ENCODE measurements at regions not wholly inside any gene's neighbourhood (a gene's known extent, or its start where the extent isn't known, plus 50 kb on each side); places are given as distances from the start of the nearest gene placed in this dataset.

DNA sequence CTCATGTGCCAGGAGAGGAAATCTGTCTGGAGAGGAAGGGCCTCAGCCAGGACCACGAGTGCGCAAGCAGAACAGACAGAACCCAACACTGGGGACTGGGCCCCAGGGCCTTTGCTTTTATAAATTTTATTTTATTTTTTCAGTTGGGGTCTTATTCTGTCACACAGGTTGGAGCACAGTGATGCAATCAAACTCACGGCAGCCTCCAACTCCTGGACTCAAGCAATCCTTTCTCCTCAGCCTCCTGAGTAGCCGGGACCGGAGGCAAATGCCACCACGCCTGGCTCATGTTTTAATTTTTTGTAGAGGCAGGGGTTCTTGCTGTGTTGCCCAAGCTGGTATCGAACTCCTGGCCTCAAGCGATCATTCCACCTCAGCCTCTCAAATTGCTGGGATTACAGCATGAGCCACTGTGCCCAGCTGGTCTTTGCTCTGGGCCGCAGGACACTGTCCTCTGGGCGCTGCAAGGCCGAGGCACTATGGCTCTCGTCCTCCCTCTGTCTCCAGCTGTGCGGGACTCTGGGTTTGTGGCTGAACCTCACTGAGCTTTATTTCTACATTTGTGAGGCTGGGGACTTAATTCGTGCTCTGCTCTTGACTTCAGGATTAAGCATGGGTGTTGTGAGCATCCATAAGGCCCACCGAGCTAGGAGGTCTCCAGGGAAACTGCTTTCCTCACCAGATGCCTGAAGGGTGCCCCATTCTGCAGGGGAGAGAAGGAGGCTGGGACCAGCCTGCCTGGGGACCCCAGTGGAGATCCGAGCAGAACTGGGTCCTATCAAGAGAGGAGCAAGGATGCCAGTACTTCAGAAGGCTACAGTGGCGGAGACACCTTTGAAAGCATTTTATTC, 144.2 kb upstream of the VSTM2B start:
- no peak overlapping the region for H3K27ac ChIP-seq
- H3K4me1 ChIP-seq, result no peaks in the 10 kb centered on the region
- H3K27me3 ChIP-seq, result no peaks in the 10 kb centered on the region
- H3K36me3 ChIP-seq, result no peaks in the 10 kb centered on the region
- no peaks in the 10 kb centered on the region for H3K9me3 ChIP-seq (replicated peaks)
- H3K4me3 ChIP-seq, result no peak overlapping the region
- DNase-seq, result no peak

GRCh38 chr19:29383696-29384095, 142.1 kb upstream of the VSTM2B start:
- Histone ChIP-seq H3K4me1 (no peaks in the 10 kb centered on the region), H3K36me3 (no peaks in the 10 kb centered on the region), H3K9me3 (replicated peaks) (no peaks in the 10 kb centered on the region), H3K27me3 (no peaks in the 10 kb centered on the region), H3K4me3 (no peak overlapping the region), H3K27ac (no peak overlapping the region)
- no peak for DNase-seq

DNA sequence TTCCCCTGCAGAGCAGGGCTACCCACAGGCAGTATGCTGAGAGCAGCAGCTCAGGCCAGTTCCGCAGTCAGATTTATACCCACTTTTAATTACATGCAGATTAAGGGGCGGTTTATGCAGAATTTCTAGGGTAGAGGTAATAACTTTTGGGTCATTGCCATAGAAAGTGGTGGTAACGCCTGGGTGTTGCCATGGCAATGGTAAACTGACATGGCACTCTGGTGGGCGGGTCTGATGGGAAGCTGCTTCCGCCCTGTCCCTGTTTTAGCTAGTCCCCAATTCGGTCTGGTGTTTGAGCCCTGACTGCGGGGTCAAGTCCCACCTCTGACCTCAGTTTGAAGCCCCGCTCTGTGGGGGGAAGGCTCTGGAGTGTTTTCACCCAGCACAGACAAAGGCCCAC, 141.1 kb upstream of the VSTM2B start:
- no peak for DNase-seq
- no peaks in the 10 kb centered on the region for H3K27me3 ChIP-seq
- no peak overlapping the region for H3K27ac ChIP-seq
- no peaks in the 10 kb centered on the region for H3K36me3 ChIP-seq
- H3K4me3 ChIP-seq, result no peak overlapping the region
- no peaks in the 10 kb centered on the region for H3K4me1 ChIP-seq
- no peaks in the 10 kb centered on the region for H3K9me3 ChIP-seq (replicated peaks)

GRCh38 chr19:29385191-29385795, 140.5 kb upstream of the VSTM2B start:
- Histone ChIP-seq H3K9me3 (replicated peaks) (no peaks in the 10 kb centered on the region), H3K27me3 (no peaks in the 10 kb centered on the region), H3K4me3 (no peak overlapping the region), H3K36me3 (no peaks in the 10 kb centered on the region), H3K27ac (no peak overlapping the region), H3K4me1 (no peaks in the 10 kb centered on the region)
- DNase-seq, result no peak

- H3K27ac ChIP-seq, result no peak overlapping the region
- no peak for DNase-seq
- H3K4me1 ChIP-seq, result no peaks in the 10 kb centered on the region
- no peaks in the 10 kb centered on the region for H3K9me3 ChIP-seq (replicated peaks)
- H3K4me3 ChIP-seq, result no peak overlapping the region
- H3K27me3 ChIP-seq, result no peaks in the 10 kb centered on the region
- no peaks in the 10 kb centered on the region for H3K36me3 ChIP-seq
Measured at GRCh38 chr19:29386970-29387369, 138.8 kb upstream of the VSTM2B start.

DNA sequence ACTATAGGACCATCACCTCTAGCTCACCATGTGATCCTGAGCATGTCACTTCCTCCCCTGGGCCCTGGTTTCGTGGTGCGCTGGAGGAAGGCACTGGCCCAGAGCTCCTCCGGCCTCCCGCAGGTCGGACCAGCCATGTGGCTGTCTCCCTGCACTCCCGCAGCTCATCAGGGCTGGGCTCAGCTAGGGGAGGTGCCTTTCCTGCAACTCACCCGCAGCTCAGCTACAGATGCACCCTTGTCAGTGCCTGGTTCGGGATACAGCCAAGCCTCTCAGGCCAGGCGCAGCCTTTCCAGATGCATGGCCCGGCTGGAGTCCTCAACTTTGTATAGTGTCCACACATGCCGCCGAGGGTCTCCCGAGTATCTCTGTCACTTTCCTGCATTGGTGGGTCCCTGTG, 138.2 kb upstream of the VSTM2B start:
- Histone ChIP-seq H3K9me3 (replicated peaks) (no peaks in the 10 kb centered on the region), H3K27ac (no peak overlapping the region), H3K27me3 (no peaks in the 10 kb centered on the region), H3K4me3 (no peak overlapping the region), H3K4me1 (no peaks in the 10 kb centered on the region), H3K36me3 (no peaks in the 10 kb centered on the region)
- no peak for DNase-seq

DNA sequence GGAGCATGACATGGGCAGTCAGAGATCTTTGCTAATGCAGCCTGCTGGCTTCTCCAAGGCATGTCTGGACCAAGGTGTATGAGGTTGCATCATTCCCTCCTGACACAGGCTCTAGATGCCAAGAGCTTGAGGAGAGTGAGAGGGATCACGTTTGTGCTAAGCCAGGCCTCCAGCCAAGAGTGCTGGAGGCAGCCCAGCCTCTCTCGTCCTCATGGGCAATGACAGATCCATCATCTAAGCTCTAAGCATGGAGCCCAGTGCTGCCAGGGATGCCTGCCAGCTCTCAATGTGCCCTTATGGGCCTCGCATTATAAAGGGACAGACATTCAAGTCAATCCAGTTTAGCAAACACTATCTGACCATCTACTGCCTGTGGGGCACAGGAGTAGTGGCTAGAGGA, 136.3 kb upstream of the VSTM2B start:
- Histone ChIP-seq H3K27ac (no peak overlapping the region), H3K27me3 (no peaks in the 10 kb centered on the region), H3K36me3 (no peaks in the 10 kb centered on the region), H3K9me3 (replicated peaks) (no peaks in the 10 kb centered on the region), H3K4me1 (no peaks in the 10 kb centered on the region), H3K4me3 (no peak overlapping the region)
- no peak for DNase-seq

DNA sequence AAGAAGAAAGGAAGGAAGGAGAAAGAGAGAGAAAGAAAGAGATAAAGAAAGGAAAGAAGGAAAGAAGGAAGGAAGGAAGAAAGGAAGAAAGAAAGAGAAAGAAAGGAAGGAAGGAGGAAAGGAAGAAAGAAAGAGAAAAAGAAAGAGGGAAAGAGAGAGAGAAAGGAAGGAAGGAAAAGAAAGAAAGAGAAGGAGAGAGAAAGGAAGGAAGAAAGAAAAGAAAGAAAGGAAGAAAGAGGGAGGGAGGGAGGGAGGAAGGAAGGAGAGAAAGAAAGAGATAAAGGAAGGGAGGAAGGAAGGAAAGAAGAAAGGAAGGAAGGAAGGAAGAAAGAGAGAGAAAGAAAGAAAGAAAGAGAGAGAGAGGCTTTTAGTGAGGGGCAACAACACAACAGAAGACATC, 135.1 kb upstream of the VSTM2B start:
- H3K27ac ChIP-seq, result no peak overlapping the region

GRCh38 chr19:29393915-29394460, 131.8 kb upstream of the VSTM2B start:
- Histone ChIP-seq H3K27me3 (peaks cover 14% of the 10 kb centered on the region), H3K36me3 (no peaks in the 10 kb centered on the region), H3K4me1 (no peaks in the 10 kb centered on the region), H3K27ac (no peak overlapping the region), H3K9me3 (replicated peaks) (no peaks in the 10 kb centered on the region), H3K4me3 (no peak overlapping the region)
- DNase-seq, result no peak

More for the DNA sequence above, 135.1 kb upstream of the VSTM2B start:
- no peaks in the 10 kb centered on the region for H3K9me3 ChIP-seq (replicated peaks)
- H3K4me1 ChIP-seq, result no peaks in the 10 kb centered on the region
- no peaks in the 10 kb centered on the region for H3K36me3 ChIP-seq
- no peak for DNase-seq
- H3K27me3 ChIP-seq, result no peaks in the 10 kb centered on the region
- no peak overlapping the region for H3K4me3 ChIP-seq

GRCh38 chr19:29395111-29395733, 130.6 kb upstream of the VSTM2B start:
- no peak overlapping the region for H3K27ac ChIP-seq
- peaks cover 19% of the 10 kb centered on the region for H3K27me3 ChIP-seq
- no peaks in the 10 kb centered on the region for H3K9me3 ChIP-seq (replicated peaks)
- H3K4me1 ChIP-seq, result no peaks in the 10 kb centered on the region
- no peak overlapping the region for H3K4me3 ChIP-seq
- no peaks in the 10 kb centered on the region for H3K36me3 ChIP-seq
- no peak for DNase-seq

GRCh38 chr19:29395734-29396414, 129.9 kb upstream of the VSTM2B start:
- DNase-seq, result no peak
- H3K27me3 ChIP-seq, result peaks cover 19% of the 10 kb centered on the region
- H3K9me3 ChIP-seq (replicated peaks), result no peaks in the 10 kb centered on the region
- no peaks in the 10 kb centered on the region for H3K4me1 ChIP-seq
- no peaks in the 10 kb centered on the region for H3K36me3 ChIP-seq
- H3K4me3 ChIP-seq, result no peak overlapping the region
- H3K27ac ChIP-seq, result no peak overlapping the region

DNA sequence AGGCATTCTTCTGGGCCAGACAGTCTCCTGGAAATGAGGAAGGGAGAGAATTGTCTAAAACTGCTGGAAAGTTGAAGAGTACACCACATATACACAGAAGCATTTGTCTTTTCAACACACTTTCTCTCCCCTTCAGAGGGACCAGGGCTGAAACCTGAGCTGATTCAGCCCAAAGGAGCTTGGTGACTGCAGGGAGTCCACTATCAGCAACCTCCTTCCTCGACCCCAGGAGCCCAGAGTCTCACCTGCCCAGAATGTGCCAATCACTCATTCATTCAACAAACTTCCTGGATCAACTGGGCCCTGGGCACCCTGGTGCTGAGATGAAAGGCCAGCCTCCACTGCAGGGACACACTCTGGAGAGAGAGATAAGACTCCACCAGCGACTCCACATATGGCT, 128.9 kb upstream of the VSTM2B start:
- H3K4me1 ChIP-seq, result no peaks in the 10 kb centered on the region
- no peaks in the 10 kb centered on the region for H3K36me3 ChIP-seq
- no peaks in the 10 kb centered on the region for H3K9me3 ChIP-seq (replicated peaks)
- no peak for DNase-seq
- no peak overlapping the region for H3K4me3 ChIP-seq
- no peak overlapping the region for H3K27ac ChIP-seq
- peaks cover 21% of the 10 kb centered on the region for H3K27me3 ChIP-seq

DNA sequence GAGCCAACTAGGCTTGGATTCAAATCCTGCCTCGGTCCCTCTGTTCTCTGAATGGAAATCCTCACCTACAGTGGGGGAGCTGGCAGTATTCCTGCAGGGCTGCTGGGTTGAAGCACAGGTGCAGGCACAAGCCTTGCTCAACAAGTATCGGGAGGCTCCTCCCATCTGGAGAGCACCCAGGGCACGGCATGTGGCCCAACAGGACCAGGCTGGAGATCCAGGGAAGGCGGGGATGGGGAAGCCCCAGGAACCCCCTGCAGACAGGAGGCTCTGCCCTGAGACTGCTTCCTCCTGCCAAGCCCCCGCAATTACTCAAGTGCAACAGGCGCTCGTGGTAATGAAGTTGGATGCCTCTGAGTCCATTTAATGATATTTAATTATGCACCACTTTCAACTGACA, 128.0 kb upstream of the VSTM2B start:
- Histone ChIP-seq H3K27me3 (peaks cover 21% of the 10 kb centered on the region), H3K4me3 (no peak overlapping the region), H3K4me1 (no peaks in the 10 kb centered on the region), H3K9me3 (replicated peaks) (no peaks in the 10 kb centered on the region), H3K36me3 (no peaks in the 10 kb centered on the region), H3K27ac (no peak overlapping the region)
- no peak for DNase-seq

- Histone ChIP-seq H3K27ac (no peak overlapping the region), H3K36me3 (no peaks in the 10 kb centered on the region), H3K4me1 (no peaks in the 10 kb centered on the region), H3K27me3 (peaks cover 30% of the 10 kb centered on the region), H3K4me3 (no peak overlapping the region), H3K9me3 (replicated peaks) (no peaks in the 10 kb centered on the region)
- no peak for DNase-seq
Measured at GRCh38 chr19:29399804-29400203, 126.0 kb upstream of the VSTM2B start.
